ENCODE measurements at regions not wholly inside any gene's neighbourhood (a gene's known extent, or its start where the extent isn't known, plus 50 kb on each side); places are given as distances from the start of the nearest gene placed in this dataset.

GRCh38 chr2:238696786-238697185, 151.1 kb upstream of the TWIST2 start:
- CTCF ChIA-PET, result no interaction called here
- POLR2A ChIA-PET, result no interaction called here
- H2AFZ ChIP-seq (ENCODE audit: low read depth), result no peak overlapping the region
- no peaks in the 10 kb centered on the region for H3K4me1 ChIP-seq (ENCODE audit: control insufficient read depth in 1 of 2, insufficient read depth in 2 of 2, low read depth in 1 of 2, low read length in 1 of 2)
- TF ChIP-seq PBX3 (IDR thresholded peaks at IDR 0.05), result no peak
- no peak for TF ChIP-seq FOSL2 (IDR thresholded peaks at IDR 0.05; ENCODE audit: borderline replicate concordance, low read depth)
- no peak for TF ChIP-seq SIN3A (IDR thresholded peaks at IDR 0.05; ENCODE audit: borderline replicate concordance, low read depth, low read length)
- no peak for TF ChIP-seq GABPA (IDR thresholded peaks at IDR 0.05; ENCODE audit: low read depth)
- TF ChIP-seq USF2 (IDR thresholded peaks at IDR 0.05; ENCODE audit: borderline replicate concordance, low read depth, low read length), result no peak
- no peak overlapping the region for H3K4me3 ChIP-seq (ENCODE audit: low read depth in 2 of 2, low read length in 1 of 2)
- DNase-seq, result no peak
- no peaks in the 10 kb centered on the region for H3K36me3 ChIP-seq (replicated peaks in 1 of 2; ENCODE audit: control insufficient read depth in 1 of 2, insufficient read depth in 2 of 2, low read length in 1 of 2)
- no peaks in the 10 kb centered on the region for H3K9me2 ChIP-seq
- 81% methylated on average over 3 of the region's 3 CpGs for WGBS (ENCODE audit: low lambda C conversion rate)
- H3K79me2 ChIP-seq (ENCODE audit: insufficient read depth), result no peaks in the 10 kb centered on the region
- no peaks in the 10 kb centered on the region for H3F3A ChIP-seq (replicated peaks; ENCODE audit: insufficient read depth)
- no peak overlapping the region for H3K9ac ChIP-seq
- H3K27ac ChIP-seq (ENCODE audit: low read depth in 2 of 2, low read length in 1 of 2), result no peak overlapping the region
- H3K27me3 ChIP-seq (ENCODE audit: insufficient read depth), result no peaks in the 10 kb centered on the region; the same call in 1 of the 2 replicates
- H4K20me1 ChIP-seq (ENCODE audit: insufficient read depth), result no peaks in the 10 kb centered on the region
- no peaks in the 10 kb centered on the region for H3K9me3 ChIP-seq
- H3K4me2 ChIP-seq, result no peak overlapping the region

- POLR2A ChIA-PET, result no interaction called here
- no peak for DNase-seq
- CTCF ChIA-PET, result no interaction called here
Observed at GRCh38 chr2:238697193-238698071, 150.5 kb upstream of the TWIST2 start.

More at GRCh38 chr2:238697193-238698071, 150.5 kb upstream of the TWIST2 start:
- no peaks in the 10 kb centered on the region for H3K9me3 ChIP-seq
- H3F3A ChIP-seq (replicated peaks; ENCODE audit: insufficient read depth), result no peaks in the 10 kb centered on the region
- H3K9me2 ChIP-seq, result no peaks in the 10 kb centered on the region
- no peak overlapping the region for H3K4me3 ChIP-seq (ENCODE audit: low read depth in 2 of 2, low read length in 1 of 2)
- H2AFZ ChIP-seq (ENCODE audit: low read depth), result no peak overlapping the region
- H3K36me3 ChIP-seq (replicated peaks in 1 of 2; ENCODE audit: control insufficient read depth in 1 of 2, insufficient read depth in 2 of 2, low read length in 1 of 2), result no peaks in the 10 kb centered on the region
- H3K27ac ChIP-seq (ENCODE audit: low read depth in 2 of 2, low read length in 1 of 2), result no peak overlapping the region
- H3K79me2 ChIP-seq (ENCODE audit: insufficient read depth), result no peaks in the 10 kb centered on the region
- 78% methylated on average over 18 of the region's 20 CpGs for WGBS (ENCODE audit: low lambda C conversion rate)
- no peaks in the 10 kb centered on the region for H3K4me1 ChIP-seq (ENCODE audit: control insufficient read depth in 1 of 2, insufficient read depth in 2 of 2, low read depth in 1 of 2, low read length in 1 of 2)
- no peak for TF ChIP-seq EZH2phosphoT487 (IDR thresholded peaks at IDR 0.05; ENCODE audit: borderline replicate concordance, low read depth)
- TF ChIP-seq SIN3A (IDR thresholded peaks at IDR 0.05; ENCODE audit: borderline replicate concordance, low read depth, low read length), result no peak
- no peak for TF ChIP-seq IRF3 (IDR thresholded peaks at IDR 0.05; ENCODE audit: low read depth, low read length)
- TF ChIP-seq PBX3 (IDR thresholded peaks at IDR 0.05), result no peak
- TF ChIP-seq NFIC (IDR thresholded peaks at IDR 0.05; ENCODE audit: borderline replicate concordance), result no peak
- TF ChIP-seq YY1 (IDR thresholded peaks at IDR 0.05; ENCODE audit: low read depth), result no peak
- no peak for TF ChIP-seq FOSL2 (IDR thresholded peaks at IDR 0.05; ENCODE audit: borderline replicate concordance, low read depth)
- no peak for TF ChIP-seq SMC3 (IDR thresholded peaks at IDR 0.05; ENCODE audit: low read depth, low read length)
- no peak for TF ChIP-seq CHD2 (IDR thresholded peaks at IDR 0.05; ENCODE audit: low read length, partially characterized antibody)
- TF ChIP-seq JUND (IDR thresholded peaks at IDR 0.05), result no peak
- no peak for TF ChIP-seq REST (IDR thresholded peaks at IDR 0.05; ENCODE audit: low read depth, low read length)
- TF ChIP-seq POLR2AphosphoS5 (IDR thresholded peaks at IDR 0.05; ENCODE audit: low read depth, low read length), result no peak
- no peak for TF ChIP-seq TCF12 (IDR thresholded peaks at IDR 0.05)
- no peak for TF ChIP-seq FOXJ3 (CRISPR knock-in tag; IDR thresholded peaks at IDR 0.05)
- no peak for TF ChIP-seq RAD21 (IDR thresholded peaks at IDR 0.05; ENCODE audit: low read length)
- no peak overlapping the region for H3K9ac ChIP-seq
- no peaks in the 10 kb centered on the region for H4K20me1 ChIP-seq (ENCODE audit: insufficient read depth)
- no peak overlapping the region for H3K4me2 ChIP-seq
- no peaks in the 10 kb centered on the region; the same call in 1 of the 2 replicates for H3K27me3 ChIP-seq (ENCODE audit: insufficient read depth)

All from SK-N-SH (cell line).